CD14-positive monocyte (primary cell): ENCODE measurements at regions not wholly inside any gene's neighbourhood (a gene's known extent, or its start where the extent isn't known, plus 50 kb on each side); places are given as distances from the start of the nearest gene placed in this dataset.

ENCODE experiments used
- DNase-seq, 3 donors: peaks; one replicate each; pipeline ENCODE4 v3.0.0-alpha.2; 2011 to 2022
- H2AFZ ChIP-seq: 2 replicates; pipeline ENCODE4 v1.6.0; 2012; ENCODE audit warnings: mild to moderate bottlenecking, low read depth, low read length, inconsistent platforms; ENCODE audit not compliant: insufficient read depth, poor library complexity, severe bottlenecking
- H3K27ac ChIP-seq, 2 donors: 1 replicate in 1 of 2; 2 replicates in 1 of 2; pipeline ENCODE4 v1.5.1; 2012 to 2013; ENCODE audit warnings: low read length in 2 of 2, control low read depth in 1 of 2, inconsistent platforms in 1 of 2, low read depth in 1 of 2, mild to moderate bottlenecking in 1 of 2
- H3K27me3 ChIP-seq, 2 donors: one replicate each; pipeline versions ENCODE4 v1.6.0 to v1.6.1; 2011 to 2013; ENCODE audit warnings: low read length in 2 of 2; ENCODE audit not compliant: control insufficient read depth in 2 of 2, insufficient read depth in 2 of 2
- H3K36me3 ChIP-seq, 2 donors: replicated peaks in 1 of 2; 1 replicate in 1 of 2; 2 replicates in 1 of 2; pipeline versions ENCODE4 v1.5.1 to v1.6.1; 2012 to 2013; ENCODE audit warnings: low read length in 2 of 2, control low read depth in 1 of 2, inconsistent platforms in 1 of 2, mild to moderate bottlenecking in 1 of 2; ENCODE audit not compliant: insufficient read depth in 2 of 2, control insufficient read depth in 1 of 2
- H3K4me1 ChIP-seq, 2 donors: 1 replicate in 1 of 2; 2 replicates in 1 of 2; pipeline versions ENCODE4 v1.5.1 to v1.6.1; 2012 to 2013; ENCODE audit warnings: low read length in 2 of 2, control low read depth in 1 of 2, inconsistent platforms in 1 of 2, mild to moderate bottlenecking in 1 of 2, moderate library complexity in 1 of 2; ENCODE audit not compliant: insufficient read depth in 2 of 2, control insufficient read depth in 1 of 2
- H3K4me2 ChIP-seq: replicated peaks from 2 replicates; pipeline ENCODE3; 2012; ENCODE audit warnings: low read length, moderate library complexity, mild to moderate bottlenecking; ENCODE audit not compliant: poor library complexity, severe bottlenecking; ENCODE audit errors: extremely low read depth
- H3K4me3 ChIP-seq, 3 experiments: fragments of 200-600 bp in 1 of 3; sonication (generic) in 1 of 3; replicated peaks in 1 of 3; 1 replicate in 2 of 3; 2 replicates in 1 of 3; pipeline ENCODE4 v1.5.1; 2011 to 2013; ENCODE audit warnings: low read length in 3 of 3, mild to moderate bottlenecking in 3 of 3, control low read depth in 2 of 3, low read depth in 2 of 3, inconsistent platforms in 1 of 3, moderate library complexity in 1 of 3
- H3K79me2 ChIP-seq: 2 replicates; pipeline ENCODE4 v1.6.0; 2012; ENCODE audit warnings: mild to moderate bottlenecking, control low read depth, inconsistent platforms, low read length, moderate library complexity; ENCODE audit not compliant: insufficient read depth
- H3K9ac ChIP-seq: 2 replicates; pipeline ENCODE4 v1.6.0; 2017; ENCODE audit warnings: low read length, mild to moderate bottlenecking; ENCODE audit not compliant: insufficient read depth, poor library complexity, severe bottlenecking
- H3K9me3 ChIP-seq, 2 donors: replicated peaks in 1 of 2; 1 replicate in 1 of 2; 2 replicates in 1 of 2; pipeline versions ENCODE4 v1.5.1 to v1.6.1; 2012 to 2013; ENCODE audit warnings: low read length in 2 of 2, control low read depth in 1 of 2; ENCODE audit not compliant: control insufficient read depth in 1 of 2, insufficient read depth in 1 of 2
- H4K20me1 ChIP-seq: 2 replicates; pipeline ENCODE4 v1.6.0; 2012; ENCODE audit warnings: mild to moderate bottlenecking, low read length, control low read depth, moderate library complexity; ENCODE audit not compliant: insufficient read depth
- H3K27ac Mint-ChIP-seq, 7 donors: one replicate each; pipeline ENCODE4 v1.8.0; 2020; ENCODE audit warnings: mild to moderate bottlenecking in 7 of 7, mixed read lengths in 7 of 7, moderate library complexity in 6 of 7, inconsistent platforms in 2 of 7
- H3K27me3 Mint-ChIP-seq, 3 donors: one replicate each; pipeline ENCODE4 v1.8.0; 2021 to 2022; ENCODE audit warnings: low read depth in 3 of 3, mild to moderate bottlenecking in 3 of 3, mixed read lengths in 3 of 3, moderate library complexity in 3 of 3, inconsistent platforms in 1 of 3
- H3K36me3 Mint-ChIP-seq, 2 donors: one replicate each; pipeline ENCODE4 v1.8.0; 2020; ENCODE audit warnings: mixed read lengths in 2 of 2, inconsistent platforms in 1 of 2, mild to moderate bottlenecking in 1 of 2
- H3K4me1 Mint-ChIP-seq: one replicate; pipeline ENCODE4 v1.8.0; 2020; ENCODE audit warnings: mild to moderate bottlenecking, mixed read lengths
- H3K4me3 Mint-ChIP-seq, 2 donors: one replicate each; pipeline ENCODE4 v1.8.0; 2020; ENCODE audit warnings: mild to moderate bottlenecking in 2 of 2, mixed read lengths in 2 of 2, moderate library complexity in 1 of 2
- H3K9me3 Mint-ChIP-seq, 7 donors: one replicate each; pipeline ENCODE4 v1.8.0; 2020 to 2022; ENCODE audit warnings: mixed read lengths in 7 of 7, mild to moderate bottlenecking in 6 of 7, moderate library complexity in 6 of 7, inconsistent platforms in 2 of 7
- CTCF ChIP-seq: fragments of 200-600 bp; IDR thresholded peaks from one replicate; pipeline ENCODE4 v1.8.0; 2022; ENCODE audit warnings: antibody characterized with exemption, mild to moderate bottlenecking
- WGBS: methylation state at CpG from one replicate; pipeline ENCODE4 v1.1.5; 2013; ENCODE audit warnings: missing lambda C conversion rate; ENCODE audit not compliant: insufficient coverage; 5-methylcytosine and 5-hydroxymethylcytosine counted together
- intact Hi-C, 2 donors: fragments of 100-400 bp; cut with micrococcal nuclease; formaldehyde crosslinking; loops; one replicate each; pipeline versions ENCODE4 v1.15.0 to v1.15.1; 2023

- H3K79me2 ChIP-seq: no peaks in the 10 kb centered on the region
- DNase-seq: no peak
- Mint-ChIP-seq H3K36me3 (no peaks in the 10 kb centered on the region), H3K27ac (no peak overlapping the region), H3K9me3 (peaks cover 0 to 7% (median 4%) of the 10 kb centered on the region in 7 donors), H3K4me1 (peaks cover 38% of the 10 kb centered on the region), H3K27me3 (peaks cover 0 to 4% (median 2%) of the 10 kb centered on the region in 3 donors), H3K4me3 (no peak overlapping the region)
- no peak overlapping the region for H3K9ac ChIP-seq
- H3K36me3 ChIP-seq: no peaks in the 10 kb centered on the region
- H2AFZ ChIP-seq: no peak overlapping the region
- H3K4me3 ChIP-seq: no peak overlapping the region
- H3K4me2 ChIP-seq: no peak overlapping the region
- H3K4me1 ChIP-seq: peaks cover 32 to 33% of the 10 kb centered on the region in 2 donors
- 100% methylated on average over 2 of the region's 4 CpGs for whole genome bisulfite sequencing
- intact Hi-C loops: no loop called here
- H4K20me1 ChIP-seq: no peaks in the 10 kb centered on the region
- no peak for TF ChIP-seq CTCF
- H3K27ac ChIP-seq: no peak overlapping the region
- H3K9me3 ChIP-seq: peaks cover 0 to 4% of the 10 kb centered on the region in 2 donors
- H3K27me3 ChIP-seq: no peaks in the 10 kb centered on the region
Observed at GRCh38 chr20:40958598-40958997, 70.0 kb upstream of the TOP1 start.

DNA sequence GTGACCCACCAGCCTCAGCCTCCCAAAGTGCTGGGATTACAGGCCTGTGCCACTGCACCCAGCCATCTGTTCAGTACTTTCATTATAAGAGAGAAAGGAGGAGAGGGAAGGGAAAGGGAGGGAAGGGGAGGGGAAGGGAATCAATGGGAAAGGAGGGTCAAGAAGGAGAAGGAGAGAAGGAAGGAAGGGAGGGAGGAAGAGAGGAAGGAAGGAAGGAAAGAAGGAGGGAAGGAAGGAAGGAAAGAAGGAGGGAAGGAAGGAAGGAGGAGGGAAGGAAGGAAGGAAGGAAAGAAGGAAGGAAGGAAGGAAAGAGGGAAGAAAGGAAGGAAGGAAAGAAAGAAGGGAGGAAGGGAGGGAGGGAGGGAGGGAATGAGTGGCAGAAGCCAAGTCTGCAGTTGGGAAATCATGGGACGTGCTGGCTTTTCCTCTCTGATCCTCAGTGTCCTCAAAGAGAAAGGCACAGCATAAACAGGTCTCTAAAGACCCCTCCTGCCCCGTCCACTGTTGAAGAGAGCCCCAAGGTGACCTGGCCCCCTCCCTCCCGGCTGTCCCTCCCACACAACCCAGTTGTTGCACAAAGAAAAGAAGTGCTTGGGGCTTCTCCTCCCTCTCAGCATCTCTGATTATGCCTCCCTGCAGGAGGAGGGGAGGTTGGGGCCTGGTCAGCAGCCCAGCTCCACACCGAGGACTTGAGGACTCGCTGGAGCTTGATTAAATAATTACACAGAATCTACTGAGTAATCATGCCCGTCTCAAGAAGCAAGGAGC is 69.1 kb upstream of the TOP1 start:
- Histone ChIP-seq H3K4me3 (no peak overlapping the region), H3K9ac (no peak overlapping the region), H3K4me2 (no peak overlapping the region), H3K4me1 (peaks cover 32 to 33% of the 10 kb centered on the region in 2 donors), H3K9me3 (no peaks in the 10 kb centered on the region), H4K20me1 (no peaks in the 10 kb centered on the region), H3K27ac (no peak overlapping the region), H3K27me3 (no peaks in the 10 kb centered on the region), H3K36me3 (no peaks in the 10 kb centered on the region), H3K79me2 (no peaks in the 10 kb centered on the region), H2AFZ (no peak overlapping the region)
- no peak for TF ChIP-seq CTCF
- Mint-ChIP-seq H3K4me3 (no peak overlapping the region), H3K9me3 (peaks cover 0 to 2% (median 0%) of the 10 kb centered on the region in 7 donors), H3K36me3 (no peaks in the 10 kb centered on the region), H3K4me1 (peaks cover 36% of the 10 kb centered on the region), H3K27ac (no peak overlapping the region), H3K27me3 (peaks cover 0 to 4% (median 2%) of the 10 kb centered on the region in 3 donors)
- no peak for DNase-seq
- WGBS: no CpG with 5 or more reads among the region's 6 CpGs
- intact Hi-C loops: loop anchor here (5.0 to 10.0 kb wide), 7 partner anchors 217 to 1692 kb away; partner anchors contain the start of genes LPIN3 (in 1 of the 2) and ZHX3 (in 1 of the 2)
